Type B pancreatic cell (in vitro differentiated cells): ENCODE measurements at regions not wholly inside any gene's neighbourhood (a gene's known extent, or its start where the extent isn't known, plus 50 kb on each side); places are given as distances from the start of the nearest gene placed in this dataset.

Experiments
- DNase-seq: peaks from one replicate; pipeline ENCODE4 v3.0.0; 2021; ENCODE audit warnings: mixed read lengths; ENCODE audit not compliant: unreplicated experiment; ENCODE audit errors: extremely low spot score
- H3K27ac Mint-ChIP-seq: 2 replicates; pipeline ENCODE4 v1.8.0; 2021; ENCODE audit warnings: mild to moderate bottlenecking, mixed read lengths
- H3K27me3 Mint-ChIP-seq: 2 replicates; pipeline ENCODE4 v1.8.0; 2021; ENCODE audit warnings: mixed read lengths
- H3K36me3 Mint-ChIP-seq: 2 replicates; pipeline ENCODE4 v1.8.0; 2021; ENCODE audit warnings: mixed read lengths
- H3K4me1 Mint-ChIP-seq: one replicate; pipeline ENCODE4 v1.8.0; 2021; ENCODE audit warnings: mixed read lengths; ENCODE audit not compliant: unreplicated experiment
- H3K4me3 Mint-ChIP-seq: 2 replicates; pipeline ENCODE4 v1.8.0; 2021; ENCODE audit warnings: mild to moderate bottlenecking, mixed read lengths
- H3K9me3 Mint-ChIP-seq: 2 replicates; pipeline ENCODE4 v1.8.0; 2021; ENCODE audit warnings: mixed read lengths
- TF ChIP-seq, protein P1 (sequence below): fragments of 200-600 bp; sonication (generic); conservative IDR thresholded peaks from 2 replicates; pipeline ENCODE4 v1.5.0; 2021; ENCODE audit warnings: antibody characterized with exemption, mild to moderate bottlenecking

DNA sequence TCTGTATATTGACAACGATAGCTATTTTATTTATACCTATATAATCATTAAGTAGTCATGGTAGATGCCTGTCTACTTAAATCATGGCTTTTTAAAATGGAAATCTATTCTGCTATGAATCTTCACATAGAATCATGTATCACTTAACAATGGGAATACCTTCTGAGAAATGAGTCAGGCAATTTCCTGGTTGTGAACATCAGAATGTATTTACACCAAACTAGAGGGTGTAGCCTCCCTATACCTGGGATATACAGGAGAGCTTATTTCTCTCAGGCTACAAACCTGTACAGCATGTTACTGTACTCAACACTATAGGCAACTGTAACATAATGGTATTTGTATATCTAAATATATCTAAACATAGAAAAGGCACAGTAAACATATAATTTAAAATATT is 502.3 kb downstream of the ZWINT start:
- TF ChIP-seq, protein P1, sequence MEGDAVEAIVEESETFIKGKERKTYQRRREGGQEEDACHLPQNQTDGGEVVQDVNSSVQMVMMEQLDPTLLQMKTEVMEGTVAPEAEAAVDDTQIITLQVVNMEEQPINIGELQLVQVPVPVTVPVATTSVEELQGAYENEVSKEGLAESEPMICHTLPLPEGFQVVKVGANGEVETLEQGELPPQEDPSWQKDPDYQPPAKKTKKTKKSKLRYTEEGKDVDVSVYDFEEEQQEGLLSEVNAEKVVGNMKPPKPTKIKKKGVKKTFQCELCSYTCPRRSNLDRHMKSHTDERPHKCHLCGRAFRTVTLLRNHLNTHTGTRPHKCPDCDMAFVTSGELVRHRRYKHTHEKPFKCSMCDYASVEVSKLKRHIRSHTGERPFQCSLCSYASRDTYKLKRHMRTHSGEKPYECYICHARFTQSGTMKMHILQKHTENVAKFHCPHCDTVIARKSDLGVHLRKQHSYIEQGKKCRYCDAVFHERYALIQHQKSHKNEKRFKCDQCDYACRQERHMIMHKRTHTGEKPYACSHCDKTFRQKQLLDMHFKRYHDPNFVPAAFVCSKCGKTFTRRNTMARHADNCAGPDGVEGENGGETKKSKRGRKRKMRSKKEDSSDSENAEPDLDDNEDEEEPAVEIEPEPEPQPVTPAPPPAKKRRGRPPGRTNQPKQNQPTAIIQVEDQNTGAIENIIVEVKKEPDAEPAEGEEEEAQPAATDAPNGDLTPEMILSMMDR, result no peak
- Mint-ChIP-seq H3K9me3 (peaks cover 5% of the 10 kb centered on the region), H3K4me1 (no peaks in the 10 kb centered on the region), H3K4me3 (no peak overlapping the region), H3K27me3 (no peaks in the 10 kb centered on the region), H3K27ac (no peak overlapping the region), H3K36me3 (no peaks in the 10 kb centered on the region)
- DNase-seq, result no peak

DNA sequence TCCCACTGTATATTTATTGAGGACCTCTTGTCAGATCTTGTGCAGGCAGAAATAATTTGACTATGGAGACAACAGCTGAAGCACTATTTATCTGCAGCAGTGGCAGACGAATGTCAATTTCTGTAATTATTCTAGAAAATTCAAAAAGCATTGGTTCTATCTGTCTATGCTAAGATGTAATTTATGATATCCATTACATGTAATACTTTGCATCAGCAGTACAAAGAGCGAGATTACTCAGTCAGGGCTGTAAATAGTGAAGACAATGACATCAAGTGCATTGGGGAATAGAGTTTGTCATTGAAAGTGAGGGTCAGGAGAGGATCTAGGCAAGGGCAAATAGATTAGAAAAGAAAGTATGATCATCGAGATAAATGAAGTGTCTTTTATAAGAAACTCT is 508.2 kb downstream of the ZWINT start:
- no peak overlapping the region for H3K27ac Mint-ChIP-seq
- no peaks in the 10 kb centered on the region for H3K4me1 Mint-ChIP-seq
- no peak for DNase-seq
- TF ChIP-seq, protein P1, result no peak
- H3K36me3 Mint-ChIP-seq, result no peaks in the 10 kb centered on the region
- H3K4me3 Mint-ChIP-seq, result no peak overlapping the region
- no peaks in the 10 kb centered on the region for H3K27me3 Mint-ChIP-seq
- no peaks in the 10 kb centered on the region for H3K9me3 Mint-ChIP-seq

DNA sequence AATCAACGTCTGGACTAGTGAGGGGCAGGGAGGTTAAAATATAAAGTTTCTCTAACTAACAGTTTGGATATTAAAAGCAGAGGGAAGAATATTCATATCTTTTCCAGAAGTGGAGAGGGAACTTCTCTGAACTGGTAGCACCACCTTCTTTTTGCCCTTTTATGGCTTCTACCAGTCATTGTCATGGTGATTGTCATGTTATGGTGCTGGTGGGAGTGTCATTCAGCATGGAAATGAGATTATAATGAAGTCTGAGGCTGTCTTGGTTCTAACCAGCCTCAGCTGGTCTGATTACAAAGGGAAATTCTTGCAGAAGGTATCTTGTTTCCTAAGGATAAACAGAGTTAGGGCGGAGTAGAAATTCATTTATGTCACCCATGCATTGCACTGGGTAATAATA is 523.8 kb downstream of the ZWINT start:
- no peak for DNase-seq
- Mint-ChIP-seq H3K36me3 (no peaks in the 10 kb centered on the region), H3K4me3 (no peak overlapping the region), H3K9me3 (no peaks in the 10 kb centered on the region), H3K27me3 (no peaks in the 10 kb centered on the region), H3K27ac (no peak overlapping the region), H3K4me1 (no peaks in the 10 kb centered on the region)
- TF ChIP-seq, protein P1, result no peak

DNA sequence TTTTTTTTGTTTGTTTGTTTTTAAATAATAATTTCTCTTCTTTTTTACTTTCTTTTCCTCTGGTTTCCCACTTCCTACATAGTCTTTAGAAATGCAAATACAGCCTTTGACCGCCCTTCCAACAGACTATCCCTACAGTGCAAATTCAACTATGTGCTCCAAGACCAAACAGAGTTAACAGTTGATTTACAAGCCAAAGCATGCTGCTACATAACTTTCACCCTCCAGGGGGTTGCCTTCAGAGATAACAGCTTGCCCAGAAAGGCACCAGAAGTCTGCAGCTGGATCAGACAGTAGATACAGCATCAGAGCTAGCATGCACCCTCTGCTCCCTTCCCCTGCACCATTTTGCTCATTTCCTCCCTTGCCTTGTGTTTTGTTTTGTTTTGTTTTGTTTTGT is 539.0 kb downstream of the ZWINT start:
- Mint-ChIP-seq H3K27me3 (no peaks in the 10 kb centered on the region), H3K27ac (no peak overlapping the region)

DNA sequence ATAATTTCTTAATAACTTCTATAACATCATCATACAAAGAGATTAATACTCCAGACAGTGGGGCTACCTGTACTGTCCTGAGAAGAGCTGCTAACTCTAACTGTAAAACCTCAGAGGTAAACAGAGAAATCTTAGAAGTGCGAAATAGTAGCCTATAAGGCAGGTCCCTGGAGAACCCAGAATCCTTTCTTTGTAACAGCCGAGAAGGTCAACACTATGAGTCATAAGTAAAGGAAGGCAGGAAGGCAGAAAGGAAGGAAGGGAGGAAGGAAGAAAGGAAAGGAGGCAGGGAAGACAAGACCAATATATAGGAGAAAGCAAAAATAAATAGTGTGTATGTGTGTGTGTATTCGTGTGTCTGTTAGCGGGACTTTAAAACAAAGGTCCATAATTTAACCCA is 540.6 kb downstream of the ZWINT start:
- H3K4me1 Mint-ChIP-seq, result no peaks in the 10 kb centered on the region
- H3K9me3 Mint-ChIP-seq, result peaks cover 6% of the 10 kb centered on the region

More for the DNA sequence above, 539.0 kb downstream of the ZWINT start:
- no peak overlapping the region for H3K4me3 Mint-ChIP-seq
- no peaks in the 10 kb centered on the region for H3K36me3 Mint-ChIP-seq
- peaks cover 6% of the 10 kb centered on the region for H3K9me3 Mint-ChIP-seq
- H3K4me1 Mint-ChIP-seq, result no peaks in the 10 kb centered on the region
- TF ChIP-seq, protein P1, result no peak
- no peak for DNase-seq

DNA sequence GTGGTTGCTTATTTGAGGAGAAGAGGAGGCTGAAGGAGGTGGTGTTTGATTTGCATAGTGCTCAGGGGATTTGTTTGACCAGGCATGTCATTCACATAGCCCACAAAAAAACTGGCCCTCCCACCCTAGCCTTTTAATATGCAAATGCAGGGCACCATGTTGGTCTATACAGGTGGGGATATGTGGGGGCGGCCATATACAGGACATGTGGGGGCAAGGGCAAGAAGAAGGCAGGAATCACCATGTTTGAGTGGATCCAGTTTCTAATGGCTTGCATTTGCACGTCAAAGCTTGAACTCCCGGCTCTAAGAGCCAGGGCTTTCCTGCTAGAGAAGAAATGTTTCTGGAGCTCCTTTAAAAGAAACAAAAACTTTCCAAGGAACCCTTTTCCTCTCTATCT is 541.0 kb downstream of the ZWINT start:
- Mint-ChIP-seq H3K27me3 (no peaks in the 10 kb centered on the region), H3K4me1 (no peaks in the 10 kb centered on the region), H3K27ac (no peak overlapping the region), H3K36me3 (no peaks in the 10 kb centered on the region), H3K9me3 (peaks cover 6% of the 10 kb centered on the region), H3K4me3 (no peak overlapping the region)
- DNase-seq, result no peak
- TF ChIP-seq, protein P1, result no peak

More for the DNA sequence above, 540.6 kb downstream of the ZWINT start:
- no peak overlapping the region for H3K4me3 Mint-ChIP-seq
- no peak overlapping the region for H3K27ac Mint-ChIP-seq
- no peaks in the 10 kb centered on the region for H3K36me3 Mint-ChIP-seq
- no peak for DNase-seq
- TF ChIP-seq, protein P1, result no peak
- no peaks in the 10 kb centered on the region for H3K27me3 Mint-ChIP-seq
